Neural progenitor cell (in vitro differentiated cells): ENCODE measurements at regions not wholly inside any gene's neighbourhood (a gene's known extent, or its start where the extent isn't known, plus 50 kb on each side); places are given as distances from the start of the nearest gene placed in this dataset.
A peak's percentile ranks its signal among the peaks of the same experiment; 100 is the strongest.

Experiments used
- DNase-seq: peaks from one replicate; pipeline ENCODE4 v3.0.0-alpha.2; 2016; ENCODE audit warnings: low spot score
- H2AFZ ChIP-seq: fragments of 200-600 bp; sonication (generic); replicated peaks from 2 replicates; pipeline ENCODE4 v1.6.1; 2016; ENCODE audit warnings: antibody characterized with exemption
- H3F3A ChIP-seq: fragments of 200-600 bp; sonication (generic); 2 replicates; pipeline ENCODE4 v1.6.1; 2016; ENCODE audit warnings: antibody characterized with exemption, low read depth
- H3K27ac ChIP-seq: fragments of 200-600 bp; sonication (generic); 2 replicates; pipeline ENCODE4 v1.5.1; 2016; ENCODE audit warnings: mild to moderate bottlenecking
- H3K27me3 ChIP-seq: fragments of 200-600 bp; sonication (generic); 2 replicates; pipeline ENCODE4 v1.6.1; 2016; ENCODE audit warnings: mild to moderate bottlenecking, moderate library complexity
- H3K36me3 ChIP-seq: fragments of 200-600 bp; sonication (generic); 2 replicates; pipeline ENCODE4 v1.5.1; 2016
- H3K4me1 ChIP-seq: fragments of 200-600 bp; sonication (generic); 2 replicates; pipeline ENCODE4 v1.6.1; 2016; ENCODE audit warnings: mixed run types
- H3K4me2 ChIP-seq: fragments of 200-600 bp; sonication (generic); 2 replicates; pipeline ENCODE4 v1.6.1; 2016
- H3K4me3 ChIP-seq: fragments of 200-600 bp; sonication (generic); 2 replicates; pipeline ENCODE4 v1.5.1; 2016
- H3K79me2 ChIP-seq: fragments of 200-600 bp; sonication (generic); 2 replicates; pipeline ENCODE4 v1.6.1; 2016; ENCODE audit warnings: low read depth
- H3K9ac ChIP-seq: fragments of 200-600 bp; sonication (generic); 2 replicates; pipeline ENCODE4 v1.6.1; 2016
- H3K9me3 ChIP-seq: fragments of 200-600 bp; sonication (generic); 2 replicates; pipeline ENCODE4 v1.5.1; 2016; ENCODE audit warnings: low read depth
- H4K20me1 ChIP-seq: fragments of 200-600 bp; sonication (generic); 2 replicates; pipeline ENCODE4 v1.6.1; 2016; ENCODE audit warnings: low read depth
- H3K27ac Mint-ChIP-seq: 3 replicates; pipeline ENCODE4 v1.8.0; 2021; ENCODE audit warnings: mixed read lengths
- H3K27me3 Mint-ChIP-seq: 2 replicates; pipeline ENCODE4 v1.8.0; 2022; ENCODE audit warnings: low read depth, mild to moderate bottlenecking, inconsistent platforms, moderate library complexity, mixed read lengths; ENCODE audit not compliant: insufficient read depth
- H3K36me3 Mint-ChIP-seq: 3 replicates; pipeline ENCODE4 v1.8.0; 2021; ENCODE audit warnings: mixed read lengths
- H3K4me1 Mint-ChIP-seq: 3 replicates; pipeline ENCODE4 v1.8.0; 2021; ENCODE audit warnings: mixed read lengths
- H3K4me3 Mint-ChIP-seq: 3 replicates; pipeline ENCODE4 v1.8.0; 2021; ENCODE audit warnings: mild to moderate bottlenecking, moderate library complexity, mixed read lengths
- H3K9me3 Mint-ChIP-seq: 3 replicates; pipeline ENCODE4 v1.8.0; 2020; ENCODE audit warnings: mixed read lengths
- EZH2 ChIP-seq: fragments of 200-600 bp; sonication (generic); IDR thresholded peaks from 2 replicates; pipeline ENCODE4 v1.6.1; 2017; ENCODE audit warnings: antibody characterized with exemption, mild to moderate bottlenecking, moderate library complexity
- EZH2phosphoT487 ChIP-seq: fragments of 200-600 bp; sonication (generic); IDR thresholded peaks from 2 replicates; pipeline ENCODE4 v1.6.1; 2017; ENCODE audit warnings: antibody characterized with exemption
- TF ChIP-seq, protein P1 (sequence below): fragments of 200-600 bp; sonication (generic); IDR thresholded peaks from 2 replicates; pipeline ENCODE4 v1.5.1; 2017; ENCODE audit warnings: antibody characterized with exemption, mild to moderate bottlenecking

DNA sequence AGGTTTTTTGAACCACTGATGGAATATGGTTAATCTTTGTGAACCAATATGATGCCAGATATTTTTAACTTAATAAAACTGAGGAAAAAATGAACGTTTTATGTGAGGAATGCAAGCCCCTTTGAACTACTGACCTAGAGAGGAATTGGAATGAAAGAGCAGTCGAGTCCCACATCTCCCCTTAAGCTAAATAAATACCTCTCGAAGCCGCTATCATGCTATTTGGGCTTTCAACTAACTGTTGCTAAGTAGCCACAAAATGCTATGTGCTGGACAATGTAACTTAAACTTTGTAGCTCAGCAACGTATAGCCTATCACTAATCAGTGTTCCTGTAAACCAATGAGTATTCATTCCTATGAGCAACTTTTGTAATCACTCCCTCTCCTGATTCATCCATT lies 1037.2 kb downstream of the SQOR start:
- TF ChIP-seq, protein P1, sequence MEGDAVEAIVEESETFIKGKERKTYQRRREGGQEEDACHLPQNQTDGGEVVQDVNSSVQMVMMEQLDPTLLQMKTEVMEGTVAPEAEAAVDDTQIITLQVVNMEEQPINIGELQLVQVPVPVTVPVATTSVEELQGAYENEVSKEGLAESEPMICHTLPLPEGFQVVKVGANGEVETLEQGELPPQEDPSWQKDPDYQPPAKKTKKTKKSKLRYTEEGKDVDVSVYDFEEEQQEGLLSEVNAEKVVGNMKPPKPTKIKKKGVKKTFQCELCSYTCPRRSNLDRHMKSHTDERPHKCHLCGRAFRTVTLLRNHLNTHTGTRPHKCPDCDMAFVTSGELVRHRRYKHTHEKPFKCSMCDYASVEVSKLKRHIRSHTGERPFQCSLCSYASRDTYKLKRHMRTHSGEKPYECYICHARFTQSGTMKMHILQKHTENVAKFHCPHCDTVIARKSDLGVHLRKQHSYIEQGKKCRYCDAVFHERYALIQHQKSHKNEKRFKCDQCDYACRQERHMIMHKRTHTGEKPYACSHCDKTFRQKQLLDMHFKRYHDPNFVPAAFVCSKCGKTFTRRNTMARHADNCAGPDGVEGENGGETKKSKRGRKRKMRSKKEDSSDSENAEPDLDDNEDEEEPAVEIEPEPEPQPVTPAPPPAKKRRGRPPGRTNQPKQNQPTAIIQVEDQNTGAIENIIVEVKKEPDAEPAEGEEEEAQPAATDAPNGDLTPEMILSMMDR = no peak
- TF ChIP-seq EZH2 = no peak
- TF ChIP-seq EZH2phosphoT487 = no peak

DNA sequence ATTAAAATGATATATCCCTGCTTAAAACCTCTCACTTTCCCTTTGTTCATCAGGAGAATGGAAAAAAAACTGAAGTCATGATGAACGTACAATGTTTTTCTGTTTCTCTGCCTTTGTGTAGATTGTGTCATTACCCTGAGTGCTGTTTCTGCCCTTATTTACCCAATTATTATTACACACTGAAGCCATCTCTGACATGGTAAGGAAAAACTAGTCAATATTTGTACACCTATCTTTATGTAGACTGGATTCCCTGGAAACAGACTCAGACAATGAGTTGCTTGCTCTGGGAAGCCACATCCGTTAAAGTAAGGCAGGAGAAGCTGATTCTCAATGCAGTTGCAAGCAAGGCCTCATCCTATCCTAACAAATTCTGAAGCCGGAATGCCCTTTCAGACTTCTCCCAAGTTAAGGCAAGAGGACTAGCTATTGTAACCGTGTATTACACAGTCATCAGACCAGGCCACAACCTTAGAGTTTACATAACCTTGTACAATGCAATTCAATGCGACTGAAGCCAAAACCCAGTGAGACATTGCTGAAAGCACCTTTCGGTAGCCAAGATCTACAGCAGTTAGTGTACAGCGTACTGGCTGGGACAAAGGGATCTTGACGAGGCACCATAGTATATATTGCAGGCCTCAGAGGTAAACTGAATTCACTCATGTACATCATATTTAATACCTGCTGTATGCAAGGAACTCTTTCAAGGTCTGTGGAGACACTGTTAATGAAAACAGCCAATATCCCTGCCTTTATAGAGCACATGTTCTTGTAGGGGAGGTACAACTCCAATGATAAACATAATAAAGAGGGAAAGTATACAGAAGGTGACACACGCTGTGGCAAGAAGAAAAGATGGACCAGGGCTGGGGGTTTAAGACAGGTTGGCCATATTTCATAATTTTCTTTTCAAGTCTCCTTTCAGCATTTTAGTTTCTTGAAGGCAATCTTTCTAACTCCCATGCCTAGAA lies 1040.8 kb upstream of the SEMA6D start:
- H3K4me1 Mint-ChIP-seq = peaks cover 11% of the 10 kb centered on the region
- Histone ChIP-seq H3K36me3 (no peaks in the 10 kb centered on the region), H3K27me3 (no peaks in the 10 kb centered on the region), H2AFZ (peak overlapping the region; percentile 80), H3K4me2 (no peak overlapping the region), H3K4me3 (no peak overlapping the region), H3K79me2 (no peaks in the 10 kb centered on the region), H4K20me1 (no peaks in the 10 kb centered on the region), H3K9ac (no peak overlapping the region), H3K9me3 (no peaks in the 10 kb centered on the region), H3F3A (no peaks in the 10 kb centered on the region), H3K27ac (no peak overlapping the region), H3K4me1 (peaks cover 4% of the 10 kb centered on the region)
- H3K9me3 Mint-ChIP-seq = no peaks in the 10 kb centered on the region
- H3K27me3 Mint-ChIP-seq = no peaks in the 10 kb centered on the region
- no peak overlapping the region for H3K4me3 Mint-ChIP-seq
- no peak for DNase-seq
- TF ChIP-seq, protein P1 = no peak
- TF ChIP-seq EZH2 (no peak), EZH2phosphoT487 (no peak)
- no peak overlapping the region for H3K27ac Mint-ChIP-seq
- H3K36me3 Mint-ChIP-seq = no peaks in the 10 kb centered on the region

More for the DNA sequence above, 1037.2 kb downstream of the SQOR start:
- Histone ChIP-seq H3K4me3 (no peak overlapping the region), H3F3A (no peaks in the 10 kb centered on the region), H3K27me3 (no peaks in the 10 kb centered on the region), H3K4me1 (no peaks in the 10 kb centered on the region), H3K36me3 (no peaks in the 10 kb centered on the region), H3K4me2 (no peak overlapping the region), H3K79me2 (no peaks in the 10 kb centered on the region), H3K9ac (no peak overlapping the region), H3K27ac (no peak overlapping the region), H4K20me1 (no peaks in the 10 kb centered on the region), H3K9me3 (no peaks in the 10 kb centered on the region), H2AFZ (no peak overlapping the region)
- Mint-ChIP-seq H3K4me3 (no peak overlapping the region), H3K36me3 (no peaks in the 10 kb centered on the region), H3K4me1 (peaks cover 5% of the 10 kb centered on the region), H3K27ac (no peak overlapping the region), H3K27me3 (no peaks in the 10 kb centered on the region), H3K9me3 (no peaks in the 10 kb centered on the region)
- DNase-seq = no peak

DNA sequence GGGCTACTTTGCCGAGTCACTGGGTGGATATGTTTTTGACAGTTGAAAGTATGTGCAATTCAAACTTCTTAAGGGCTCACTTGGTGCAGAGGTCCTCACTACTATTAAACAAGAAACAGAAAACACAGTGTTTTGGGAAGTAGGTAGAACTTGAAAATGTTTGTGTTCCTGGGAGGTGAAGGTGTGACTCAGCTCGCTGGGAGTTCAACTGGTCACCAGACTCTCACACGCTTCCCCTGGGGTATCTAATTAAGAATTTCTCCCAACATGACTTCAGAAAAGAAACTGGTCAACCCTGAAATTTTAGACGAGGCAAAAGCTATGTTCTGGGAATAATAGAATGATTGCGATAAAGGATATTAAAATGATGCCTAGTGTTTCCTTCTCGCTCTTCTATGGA lies 1039.8 kb upstream of the SEMA6D start:
- H3K36me3 Mint-ChIP-seq = no peaks in the 10 kb centered on the region
- H3K27ac ChIP-seq = no peak overlapping the region
- H3K27ac Mint-ChIP-seq = no peak overlapping the region
- H3F3A ChIP-seq = no peaks in the 10 kb centered on the region
- TF ChIP-seq EZH2phosphoT487 (no peak), EZH2 (no peak)
- TF ChIP-seq, protein P1 = no peak
- H3K27me3 Mint-ChIP-seq = no peaks in the 10 kb centered on the region
- no peaks in the 10 kb centered on the region for H3K79me2 ChIP-seq
- H4K20me1 ChIP-seq = no peaks in the 10 kb centered on the region
- H3K4me1 Mint-ChIP-seq = peaks cover 7% of the 10 kb centered on the region
- no peaks in the 10 kb centered on the region for H3K9me3 Mint-ChIP-seq
- no peak for DNase-seq
- no peak overlapping the region for H3K4me3 Mint-ChIP-seq
- H2AFZ ChIP-seq = no peak overlapping the region
- no peaks in the 10 kb centered on the region for H3K36me3 ChIP-seq
- peaks cover 4% of the 10 kb centered on the region for H3K4me1 ChIP-seq
- no peaks in the 10 kb centered on the region for H3K9me3 ChIP-seq
- no peaks in the 10 kb centered on the region for H3K27me3 ChIP-seq
- no peak overlapping the region for H3K9ac ChIP-seq
- no peak overlapping the region for H3K4me3 ChIP-seq
- no peak overlapping the region for H3K4me2 ChIP-seq
